NOMO-1 (cell line): ENCODE measurements at regions not wholly inside any gene's neighbourhood (a gene's known extent, or its start where the extent isn't known, plus 50 kb on each side); places are given as distances from the start of the nearest gene placed in this dataset.

Source experiments
- DNase-seq, 2 experiments: peaks; one replicate each; lab custom pipeline; 2025; ENCODE audit not compliant: unreplicated experiment in 2 of 2; lab: John Stamatoyannopoulos, UW

GRCh38 chr10:84993251-84994035 is 665.1 kb downstream of the CCSER2 start:
- no peak for DNase-seq

GRCh38 chr10:84994722-84995121 is 666.3 kb downstream of the CCSER2 start:
- no peak for DNase-seq

GRCh38 chr10:84996580-84996979 is 668.2 kb downstream of the CCSER2 start:
- DNase-seq: no peak

GRCh38 chr10:84997870-84998269 is 669.5 kb downstream of the CCSER2 start:
- DNase-seq: no peak

- DNase-seq: no peak
Observed at GRCh38 chr10:84999929-85000328, 671.5 kb downstream of the CCSER2 start.

- no peak for DNase-seq
Observed at GRCh38 chr10:85003083-85003482, 674.7 kb downstream of the CCSER2 start.

GRCh38 chr10:85008488-85009184 is 680.2 kb downstream of the CCSER2 start:
- no peak for DNase-seq

GRCh38 chr10:85012305-85012704 is 683.9 kb downstream of the CCSER2 start:
- no peak for DNase-seq

- no peak for DNase-seq
Observed at GRCh38 chr10:85026878-85027467, 698.6 kb downstream of the CCSER2 start.

- DNase-seq: no peak
Observed at GRCh38 chr10:85032981-85033380, 704.6 kb downstream of the CCSER2 start.

GRCh38 chr10:85036661-85037060 is 708.3 kb downstream of the CCSER2 start:
- no peak for DNase-seq

GRCh38 chr10:85039311-85039710 is 710.9 kb downstream of the CCSER2 start:
- DNase-seq: no peak

- DNase-seq: no peak
Observed at GRCh38 chr10:85043207-85043606, 714.8 kb downstream of the CCSER2 start.

GRCh38 chr10:85045046-85045445 is 716.7 kb downstream of the CCSER2 start:
- no peak for DNase-seq

GRCh38 chr10:85047170-85047834 is 718.9 kb downstream of the CCSER2 start:
- DNase-seq: no peak

GRCh38 chr10:85047979-85048378 is 719.6 kb downstream of the CCSER2 start:
- no peak for DNase-seq

- no peak for DNase-seq
Observed at GRCh38 chr10:85048644-85049043, 720.3 kb downstream of the CCSER2 start.

GRCh38 chr10:85060944-85061343 is 732.6 kb downstream of the CCSER2 start:
- DNase-seq: no peak

GRCh38 chr10:85061401-85061800 is 733.0 kb downstream of the CCSER2 start:
- no peak for DNase-seq

GRCh38 chr10:85067955-85068354 is 739.6 kb downstream of the CCSER2 start:
- DNase-seq: no peak

- no peak for DNase-seq
Observed at GRCh38 chr10:85080934-85081333, 752.5 kb downstream of the CCSER2 start.
